ENCODE measurements at regions not wholly inside any gene's neighbourhood (a gene's known extent, or its start where the extent isn't known, plus 50 kb on each side); places are given as distances from the start of the nearest gene placed in this dataset.

GRCh38 chr16:51490866-51491265 is 339.8 kb upstream of the SALL1 start:
- no peak for TF ChIP-seq REST (IDR thresholded peaks at IDR 0.05; ENCODE audit: unreplicated experiment)
- no peak for TF ChIP-seq CTCF (conservative IDR thresholded peaks at IDR 0.05; ENCODE audit: low read depth in 2 of 2)
- TF ChIP-seq EZH2 (IDR thresholded peaks at IDR 0.05; ENCODE audit: low read depth, unreplicated experiment): no peak
- TF ChIP-seq POLR2AphosphoS5 (IDR thresholded peaks at IDR 0.05; ENCODE audit: low read depth): no peak
- no peak for TF ChIP-seq NANOG (IDR thresholded peaks at IDR 0.05; ENCODE audit: borderline replicate concordance)
